Karpas-422 (cell line): ENCODE measurements at regions not wholly inside any gene's neighbourhood (a gene's known extent, or its start where the extent isn't known, plus 50 kb on each side); places are given as distances from the start of the nearest gene placed in this dataset.
A peak's percentile ranks its signal among the peaks of the same experiment; 100 is the strongest.

Source experiments
- DNase-seq: peaks from one replicate; pipeline ENCODE4 v3.0.0-alpha.2; 2015
- H2AFZ ChIP-seq: fragments of 200-600 bp; sonication (generic); 2 replicates; pipeline ENCODE4 v1.6.1; 2014; ENCODE audit warnings: antibody characterized with exemption, low read length, mixed read lengths
- H3K27ac ChIP-seq: fragments of 200-600 bp; sonication (generic); 2 replicates; pipeline ENCODE4 v1.5.1; 2014; ENCODE audit warnings: mild to moderate bottlenecking, low read length, moderate library complexity
- H3K27me3 ChIP-seq: fragments of 200-600 bp; sonication (generic); 2 replicates; pipeline ENCODE4 v1.6.1; 2014; ENCODE audit warnings: low read length, mixed read lengths
- H3K36me3 ChIP-seq: fragments of 200-600 bp; sonication (generic); 2 replicates; pipeline ENCODE4 v1.6.1; 2014; ENCODE audit warnings: low read length, mixed read lengths; ENCODE audit not compliant: insufficient read depth
- H3K4me1 ChIP-seq: fragments of 200-600 bp; sonication (generic); 2 replicates; pipeline ENCODE4 v1.6.1; 2014; ENCODE audit warnings: mild to moderate bottlenecking, low read length, mixed read lengths
- H3K4me2 ChIP-seq: fragments of 200-600 bp; sonication (generic); 2 replicates; pipeline ENCODE4 v1.6.1; 2014; ENCODE audit warnings: low read length, low read depth, mild to moderate bottlenecking; ENCODE audit not compliant: poor library complexity, severe bottlenecking
- H3K4me3 ChIP-seq: fragments of 200-600 bp; sonication (generic); 2 replicates; pipeline ENCODE4 v1.5.1; 2014; ENCODE audit warnings: mild to moderate bottlenecking, antibody characterized with exemption, low read length, mixed read lengths
- H3K79me2 ChIP-seq: fragments of 200-600 bp; sonication (generic); 2 replicates; pipeline ENCODE4 v1.6.1; 2014; ENCODE audit warnings: mild to moderate bottlenecking, low read length, mixed read lengths
- H3K9ac ChIP-seq: fragments of 200-600 bp; sonication (generic); 2 replicates; pipeline ENCODE4 v1.6.0; 2014; ENCODE audit warnings: low read length
- H3K9me2 ChIP-seq: fragments of 200-600 bp; sonication (generic), shearing (Covaris generic); replicated peaks from 2 replicates; pipeline ENCODE4 v1.6.0; 2014; ENCODE audit warnings: mild to moderate bottlenecking, low read length, moderate library complexity; ENCODE audit not compliant: insufficient read depth
- H3K9me3 ChIP-seq: fragments of 300-700, 200-600 bp; sonication (generic); 2 replicates; pipeline ENCODE4 v1.6.1; 2014; ENCODE audit warnings: low read length, mixed read lengths
- H4K20me1 ChIP-seq: fragments of 200-600 bp; sonication (generic); 2 replicates; pipeline ENCODE4 v1.6.1; 2014; ENCODE audit warnings: mild to moderate bottlenecking, antibody characterized with exemption, low read length, low read depth; ENCODE audit not compliant: insufficient read depth

- peak; percentile 19 for DNase-seq
- Histone ChIP-seq H2AFZ (no peak overlapping the region), H4K20me1 (no peaks in the 10 kb centered on the region), H3K4me1 (no peaks in the 10 kb centered on the region), H3K36me3 (no peaks in the 10 kb centered on the region), H3K27ac (no peak overlapping the region), H3K4me3 (no peak overlapping the region), H3K9me3 (no peaks in the 10 kb centered on the region), H3K9ac (no peak overlapping the region), H3K4me2 (no peak overlapping the region), H3K79me2 (no peaks in the 10 kb centered on the region), H3K27me3 (no peaks in the 10 kb centered on the region), H3K9me2 (no peaks in the 10 kb centered on the region)
Measured at GRCh38 chr12:46442239-46442638, 69.7 kb upstream of the SLC38A2 start.

GRCh38 chr12:46439793-46440511 is 67.4 kb upstream of the SLC38A2 start:
- Histone ChIP-seq H2AFZ (no peak overlapping the region), H3K9me2 (no peaks in the 10 kb centered on the region), H3K9ac (no peak overlapping the region), H3K4me2 (no peak overlapping the region), H3K4me3 (no peak overlapping the region), H4K20me1 (no peaks in the 10 kb centered on the region), H3K27me3 (no peaks in the 10 kb centered on the region), H3K36me3 (no peaks in the 10 kb centered on the region), H3K27ac (no peak overlapping the region), H3K9me3 (no peaks in the 10 kb centered on the region), H3K79me2 (no peaks in the 10 kb centered on the region), H3K4me1 (no peaks in the 10 kb centered on the region)
- DNase-seq = peak; percentile 4

GRCh38 chr12:46438719-46439319 is 66.2 kb upstream of the SLC38A2 start:
- Histone ChIP-seq H3K9me3 (no peaks in the 10 kb centered on the region), H2AFZ (no peak overlapping the region), H3K9me2 (no peaks in the 10 kb centered on the region), H3K36me3 (no peaks in the 10 kb centered on the region), H3K79me2 (no peaks in the 10 kb centered on the region), H3K27me3 (no peaks in the 10 kb centered on the region), H3K9ac (no peak overlapping the region), H3K4me3 (no peak overlapping the region), H3K4me2 (no peak overlapping the region), H3K4me1 (no peaks in the 10 kb centered on the region), H4K20me1 (no peaks in the 10 kb centered on the region), H3K27ac (no peak overlapping the region)
- DNase-seq = no peak

GRCh38 chr12:46438256-46438655 is 65.7 kb upstream of the SLC38A2 start:
- Histone ChIP-seq H3K27ac (no peak overlapping the region), H3K4me3 (no peak overlapping the region), H3K9me2 (no peaks in the 10 kb centered on the region), H3K36me3 (no peaks in the 10 kb centered on the region), H3K9me3 (no peaks in the 10 kb centered on the region), H3K4me1 (no peaks in the 10 kb centered on the region), H3K9ac (no peak overlapping the region), H4K20me1 (no peaks in the 10 kb centered on the region), H3K27me3 (no peaks in the 10 kb centered on the region), H3K4me2 (no peak overlapping the region), H3K79me2 (no peaks in the 10 kb centered on the region), H2AFZ (no peak overlapping the region)
- no peak for DNase-seq

GRCh38 chr12:46437469-46437868 is 64.9 kb upstream of the SLC38A2 start:
- DNase-seq = no peak
- no peak overlapping the region for H3K4me3 ChIP-seq
- no peaks in the 10 kb centered on the region for H3K9me3 ChIP-seq
- no peaks in the 10 kb centered on the region for H3K79me2 ChIP-seq
- H3K36me3 ChIP-seq = no peaks in the 10 kb centered on the region
- H3K27ac ChIP-seq = no peak overlapping the region
- no peak overlapping the region for H2AFZ ChIP-seq
- H3K9ac ChIP-seq = no peak overlapping the region
- no peak overlapping the region for H3K4me2 ChIP-seq
- H3K9me2 ChIP-seq = no peaks in the 10 kb centered on the region
- H3K4me1 ChIP-seq = no peaks in the 10 kb centered on the region
- H4K20me1 ChIP-seq = no peaks in the 10 kb centered on the region
- H3K27me3 ChIP-seq = no peaks in the 10 kb centered on the region

- no peak overlapping the region for H3K4me3 ChIP-seq
- no peaks in the 10 kb centered on the region for H3K4me1 ChIP-seq
- H3K9ac ChIP-seq = no peak overlapping the region
- no peak overlapping the region for H2AFZ ChIP-seq
- no peak overlapping the region for H3K27ac ChIP-seq
- H3K36me3 ChIP-seq = no peaks in the 10 kb centered on the region
- H3K4me2 ChIP-seq = no peak overlapping the region
- 0 out of 2 replicates have a peak, but pooled peaks cover 2% of the 10 kb centered on the region for H3K27me3 ChIP-seq
- no peaks in the 10 kb centered on the region for H3K9me3 ChIP-seq
- H4K20me1 ChIP-seq = no peaks in the 10 kb centered on the region
- no peak for DNase-seq
- H3K9me2 ChIP-seq = no peaks in the 10 kb centered on the region
- no peaks in the 10 kb centered on the region for H3K79me2 ChIP-seq
Measured at GRCh38 chr12:46436747-46437146, 64.2 kb upstream of the SLC38A2 start.

- Histone ChIP-seq H3K9me2 (no peaks in the 10 kb centered on the region), H3K27me3 (0 out of 2 replicates have a peak, but pooled peaks cover 2% of the 10 kb centered on the region), H3K4me3 (no peak overlapping the region), H3K36me3 (no peaks in the 10 kb centered on the region), H3K4me1 (no peaks in the 10 kb centered on the region), H3K79me2 (no peaks in the 10 kb centered on the region), H4K20me1 (no peaks in the 10 kb centered on the region), H3K9ac (no peak overlapping the region), H2AFZ (no peak overlapping the region), H3K4me2 (no peak overlapping the region), H3K9me3 (no peaks in the 10 kb centered on the region), H3K27ac (no peak overlapping the region)
- peak; percentile 39 for DNase-seq
Measured at GRCh38 chr12:46435625-46436024, 63.1 kb upstream of the SLC38A2 start.

GRCh38 chr12:46435029-46435428 is 62.5 kb upstream of the SLC38A2 start:
- Histone ChIP-seq H3K9me3 (no peaks in the 10 kb centered on the region), H4K20me1 (no peaks in the 10 kb centered on the region), H3K4me1 (no peaks in the 10 kb centered on the region), H3K9ac (no peak overlapping the region), H3K79me2 (no peaks in the 10 kb centered on the region), H3K4me2 (no peak overlapping the region), H3K27ac (no peak overlapping the region), H3K36me3 (no peaks in the 10 kb centered on the region), H3K4me3 (no peak overlapping the region), H3K9me2 (no peaks in the 10 kb centered on the region), H2AFZ (no peak overlapping the region), H3K27me3 (0 out of 2 replicates have a peak, but pooled peaks cover 2% of the 10 kb centered on the region)
- DNase-seq = no peak
